ENCODE measurements at regions not wholly inside any gene's neighbourhood (a gene's known extent, or its start where the extent isn't known, plus 50 kb on each side); places are given as distances from the start of the nearest gene placed in this dataset.
A peak's percentile ranks its signal among the peaks of the same experiment; 100 is the strongest.

DNA sequence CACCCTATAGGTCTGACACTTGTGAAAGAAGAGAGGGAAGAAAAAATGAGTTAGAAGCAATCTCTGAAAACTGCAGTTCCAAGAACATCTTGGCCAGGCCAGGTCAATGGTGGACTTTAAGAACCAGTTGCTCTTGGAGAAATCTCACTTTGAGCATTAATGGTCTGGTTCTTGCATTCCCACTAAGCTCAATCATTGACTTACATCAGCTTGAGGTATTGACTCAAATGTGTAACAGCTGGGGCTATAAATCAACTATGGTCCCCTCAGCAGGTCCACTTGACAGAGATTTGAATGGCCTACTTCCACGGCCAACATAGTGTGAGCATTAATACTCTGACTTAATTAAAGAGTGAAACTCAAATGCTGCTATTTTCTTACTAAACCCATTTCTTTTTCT lies 357.8 kb upstream of the RGMB start:
- H3K27me3 ChIP-seq (ENCODE audit: control insufficient read depth in 3 of 3, insufficient read depth in 3 of 3, low read length in 2 of 3): no peaks in the 10 kb centered on the region
- H3K27ac ChIP-seq (ENCODE audit: low read depth in 1 of 2, low read length in 1 of 2): no peak overlapping the region
- ATAC-seq (ENCODE audit: insufficient read depth, low FRiP score): no peak

DNA sequence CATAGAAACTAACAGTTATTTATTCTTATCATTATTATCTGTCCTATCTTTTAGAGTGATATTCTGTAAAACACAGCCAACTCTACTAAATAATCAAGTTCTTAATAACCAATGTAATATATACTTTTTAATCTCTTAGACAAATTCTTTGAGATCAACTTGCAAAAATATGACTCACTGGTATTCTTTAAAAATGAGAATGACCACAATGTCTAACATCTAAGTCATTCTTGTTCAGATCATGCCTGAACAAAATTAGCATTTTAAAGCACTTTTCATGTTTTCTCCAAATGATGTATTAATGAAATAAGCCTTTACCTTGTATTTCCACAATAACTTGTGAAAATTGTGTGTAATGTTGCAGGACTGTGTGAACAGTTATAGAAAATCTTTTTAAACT lies 356.9 kb upstream of the RGMB start:
- H3K27me3 ChIP-seq (ENCODE audit: control insufficient read depth in 3 of 3, insufficient read depth in 3 of 3, low read length in 2 of 3): no peaks in the 10 kb centered on the region
- no peaks in the 10 kb centered on the region for H3K9me3 ChIP-seq (ENCODE audit: control insufficient read depth in 4 of 4, insufficient read depth in 3 of 4, low read length in 3 of 4)
- TF ChIP-seq, protein P1, sequence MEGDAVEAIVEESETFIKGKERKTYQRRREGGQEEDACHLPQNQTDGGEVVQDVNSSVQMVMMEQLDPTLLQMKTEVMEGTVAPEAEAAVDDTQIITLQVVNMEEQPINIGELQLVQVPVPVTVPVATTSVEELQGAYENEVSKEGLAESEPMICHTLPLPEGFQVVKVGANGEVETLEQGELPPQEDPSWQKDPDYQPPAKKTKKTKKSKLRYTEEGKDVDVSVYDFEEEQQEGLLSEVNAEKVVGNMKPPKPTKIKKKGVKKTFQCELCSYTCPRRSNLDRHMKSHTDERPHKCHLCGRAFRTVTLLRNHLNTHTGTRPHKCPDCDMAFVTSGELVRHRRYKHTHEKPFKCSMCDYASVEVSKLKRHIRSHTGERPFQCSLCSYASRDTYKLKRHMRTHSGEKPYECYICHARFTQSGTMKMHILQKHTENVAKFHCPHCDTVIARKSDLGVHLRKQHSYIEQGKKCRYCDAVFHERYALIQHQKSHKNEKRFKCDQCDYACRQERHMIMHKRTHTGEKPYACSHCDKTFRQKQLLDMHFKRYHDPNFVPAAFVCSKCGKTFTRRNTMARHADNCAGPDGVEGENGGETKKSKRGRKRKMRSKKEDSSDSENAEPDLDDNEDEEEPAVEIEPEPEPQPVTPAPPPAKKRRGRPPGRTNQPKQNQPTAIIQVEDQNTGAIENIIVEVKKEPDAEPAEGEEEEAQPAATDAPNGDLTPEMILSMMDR (IDR thresholded peaks at IDR 0.05; ENCODE audit: control extremely low read depth, extremely low read depth): no peak
- no peak for DNase-seq
- ATAC-seq (ENCODE audit: insufficient read depth, low FRiP score): no peak
- H3K36me3 ChIP-seq (ENCODE audit: control insufficient read depth in 4 of 4, insufficient read depth in 4 of 4, low read length in 4 of 4): no peaks in the 10 kb centered on the region
- no peak overlapping the region for H3K27ac ChIP-seq (ENCODE audit: low read depth in 1 of 2, low read length in 1 of 2)
- H3K9ac ChIP-seq (ENCODE audit: insufficient read depth in 1 of 2, low read length in 2 of 2): no peak overlapping the region
- no peaks in the 10 kb centered on the region for H3K4me1 ChIP-seq (ENCODE audit: control insufficient read depth in 5 of 5, insufficient read depth in 5 of 5, low read length in 5 of 5)
- no peak overlapping the region for H3K4me3 ChIP-seq

More for the DNA sequence above, 357.8 kb upstream of the RGMB start:
- WGBS, 2 donors: 88 to 96% methylated on average over 1 of the region's 1 CpG
- Histone ChIP-seq H3K9ac (ENCODE audit: insufficient read depth in 1 of 2, low read length in 2 of 2) (no peak overlapping the region), H3K36me3 (ENCODE audit: control insufficient read depth in 4 of 4, insufficient read depth in 4 of 4, low read length in 4 of 4) (no peaks in the 10 kb centered on the region), H3K4me1 (ENCODE audit: control insufficient read depth in 5 of 5, insufficient read depth in 5 of 5, low read length in 5 of 5) (no peaks in the 10 kb centered on the region), H3K4me3 (no peak overlapping the region), H3K9me3 (ENCODE audit: control insufficient read depth in 4 of 4, insufficient read depth in 3 of 4, low read length in 3 of 4) (no peaks in the 10 kb centered on the region)
- TF ChIP-seq, protein P1 (IDR thresholded peaks at IDR 0.05; ENCODE audit: control extremely low read depth, extremely low read depth): no peak
- DNase-seq: no peak

DNA sequence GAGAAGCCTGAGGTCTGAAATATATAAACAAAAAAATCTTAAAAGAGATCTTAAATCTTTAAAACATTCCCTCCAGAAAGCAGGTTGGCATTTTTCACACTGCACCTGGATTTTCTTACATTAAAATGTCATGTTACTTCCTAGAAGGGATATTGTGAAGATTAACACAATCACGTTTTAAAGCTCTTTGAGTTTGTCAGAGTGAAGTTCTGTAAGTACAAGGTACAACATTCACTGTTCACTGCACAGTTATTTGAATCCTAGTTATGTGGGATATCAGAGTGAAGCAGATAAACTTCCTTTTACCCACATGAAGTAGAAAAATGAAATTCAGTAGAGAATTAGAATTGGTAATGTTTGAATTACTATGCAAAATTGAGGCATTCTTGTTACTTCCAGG lies 353.6 kb upstream of the RGMB start:
- no peaks in the 10 kb centered on the region for H3K27me3 ChIP-seq (ENCODE audit: control insufficient read depth in 3 of 3, insufficient read depth in 3 of 3, low read length in 2 of 3)
- ATAC-seq (ENCODE audit: insufficient read depth, low FRiP score) (no peak), DNase-seq (no peak)
- H3K9me3 ChIP-seq (ENCODE audit: control insufficient read depth in 4 of 4, insufficient read depth in 3 of 4, low read length in 3 of 4): no peaks in the 10 kb centered on the region
- TF ChIP-seq, protein P1 (IDR thresholded peaks at IDR 0.05; ENCODE audit: control extremely low read depth, extremely low read depth): no peak
- no peaks in the 10 kb centered on the region for H3K4me1 ChIP-seq (ENCODE audit: control insufficient read depth in 5 of 5, insufficient read depth in 5 of 5, low read length in 5 of 5)
- no peak overlapping the region for H3K9ac ChIP-seq (ENCODE audit: insufficient read depth in 1 of 2, low read length in 2 of 2)
- H3K36me3 ChIP-seq (ENCODE audit: control insufficient read depth in 4 of 4, insufficient read depth in 4 of 4, low read length in 4 of 4): no peaks in the 10 kb centered on the region
- H3K4me3 ChIP-seq: no peak overlapping the region
- H3K27ac ChIP-seq (ENCODE audit: low read depth in 1 of 2, low read length in 1 of 2): no peak overlapping the region
- WGBS, 2 donors: 74 to 80% methylated on average over 1 of the region's 1 CpG

DNA sequence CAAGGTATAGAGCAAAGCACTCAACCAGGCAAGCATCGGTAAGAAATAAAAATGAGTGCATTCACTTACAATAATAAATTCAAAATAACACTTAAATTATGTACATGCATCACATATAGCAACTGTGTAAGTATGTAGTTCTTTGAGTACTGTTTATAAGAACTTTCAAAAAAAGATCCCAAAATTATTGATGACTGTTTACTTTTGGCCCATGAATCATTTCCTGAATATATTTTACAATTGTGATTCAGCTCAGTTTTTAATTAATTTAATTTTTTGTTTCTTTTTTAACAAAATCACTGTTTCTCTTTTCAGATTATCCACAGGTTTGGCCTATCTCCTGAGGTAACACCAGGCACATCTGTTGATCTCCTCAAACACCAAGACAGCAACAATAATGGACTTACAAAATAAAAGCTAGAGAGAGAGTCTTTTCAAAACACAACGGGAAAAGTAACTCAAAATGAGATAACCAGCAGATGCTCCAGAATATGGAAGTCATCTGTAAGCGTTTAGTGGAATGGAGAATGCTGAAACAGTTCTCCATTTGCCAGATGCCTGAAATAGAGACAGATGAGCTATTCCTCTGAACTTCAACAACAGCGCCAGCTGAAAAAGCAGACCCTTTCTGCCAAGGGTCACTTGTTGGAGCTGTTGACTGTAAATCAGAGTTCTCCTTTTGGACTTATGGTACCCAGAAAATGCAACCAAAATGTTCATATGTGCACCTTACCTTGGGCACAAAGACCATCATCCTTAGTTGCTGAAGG lies 348.6 kb upstream of the RGMB start:
- ATAC-seq (ENCODE audit: insufficient read depth, low FRiP score) (no peak), DNase-seq (peak in 1 of 3 donors; percentile 3)
- no peaks in the 10 kb centered on the region for H3K9me3 ChIP-seq (ENCODE audit: control insufficient read depth in 4 of 4, insufficient read depth in 3 of 4, low read length in 3 of 4)
- TF ChIP-seq, protein P1 (IDR thresholded peaks at IDR 0.05; ENCODE audit: control extremely low read depth, extremely low read depth): no peak
- 78 to 85% methylated on average over 4 of the region's 4 CpGs for WGBS, 2 donors
- peaks cover 0 to 4% (median 0%) of the 10 kb centered on the region in 5 donors for H3K4me1 ChIP-seq (ENCODE audit: control insufficient read depth in 5 of 5, insufficient read depth in 5 of 5, low read length in 5 of 5)
- no peak overlapping the region for H3K4me3 ChIP-seq
- no peak overlapping the region for H3K27ac ChIP-seq (ENCODE audit: low read depth in 1 of 2, low read length in 1 of 2)
- H3K9ac ChIP-seq (ENCODE audit: insufficient read depth in 1 of 2, low read length in 2 of 2): no peak overlapping the region
- no peaks in the 10 kb centered on the region for H3K36me3 ChIP-seq (ENCODE audit: control insufficient read depth in 4 of 4, insufficient read depth in 4 of 4, low read length in 4 of 4)
- no peaks in the 10 kb centered on the region for H3K27me3 ChIP-seq (ENCODE audit: control insufficient read depth in 3 of 3, insufficient read depth in 3 of 3, low read length in 2 of 3)

Data from lung (tissue), 11 donors.